ENCODE measurements at regions not wholly inside any gene's neighbourhood (a gene's known extent, or its start where the extent isn't known, plus 50 kb on each side); places are given as distances from the start of the nearest gene placed in this dataset.

GRCh38 chr13:70502944-70503343, 394.7 kb upstream of the KLHL1 start:
- Histone ChIP-seq H3K27ac (ENCODE audit: low read depth) (no peak overlapping the region), H3K36me3 (ENCODE audit: insufficient read depth) (no peaks in the 10 kb centered on the region), H3K4me1 (ENCODE audit: insufficient read depth) (no peaks in the 10 kb centered on the region), H3K4me3 (ENCODE audit: low read depth, low read length) (no peak overlapping the region)
- WGBS = 65% methylated on average over 1 of the region's 1 CpG
- DNase-seq (ENCODE audit: extremely low spot score) = no peak

- 93% methylated on average over 2 of the region's 2 CpGs for WGBS
These were observed 382.2 kb upstream of the KLHL1 start for GRCh38 chr13:70490320-70490935.

GRCh38 chr13:70484931-70485330, 376.7 kb upstream of the KLHL1 start:
- no peak overlapping the region for H3K27ac ChIP-seq (ENCODE audit: low read depth)
- 92% methylated on average over 7 of the region's 7 CpGs for WGBS
- H3K4me3 ChIP-seq (ENCODE audit: low read depth, low read length) = no peak overlapping the region
- no peaks in the 10 kb centered on the region for H3K36me3 ChIP-seq (ENCODE audit: insufficient read depth)
- no peak for DNase-seq (ENCODE audit: extremely low spot score)
- H3K4me1 ChIP-seq (ENCODE audit: insufficient read depth) = no peaks in the 10 kb centered on the region

More at GRCh38 chr13:70490320-70490935, 382.2 kb upstream of the KLHL1 start:
- Histone ChIP-seq H3K27ac (ENCODE audit: low read depth) (no peak overlapping the region), H3K4me3 (ENCODE audit: low read depth, low read length) (no peak overlapping the region), H3K36me3 (ENCODE audit: insufficient read depth) (no peaks in the 10 kb centered on the region), H3K4me1 (ENCODE audit: insufficient read depth) (no peaks in the 10 kb centered on the region)
- DNase-seq (ENCODE audit: extremely low spot score) = no peak

- H3K4me1 ChIP-seq (ENCODE audit: insufficient read depth) = no peaks in the 10 kb centered on the region
- no peak overlapping the region for H3K4me3 ChIP-seq (ENCODE audit: low read depth, low read length)
- WGBS = 92% methylated on average over 1 of the region's 1 CpG
These were observed 375.5 kb upstream of the KLHL1 start for GRCh38 chr13:70483599-70484276.

GRCh38 chr13:70473907-70474306, 365.7 kb upstream of the KLHL1 start:
- no peak for DNase-seq (ENCODE audit: extremely low spot score)
- Histone ChIP-seq H3K36me3 (ENCODE audit: insufficient read depth) (no peaks in the 10 kb centered on the region), H3K4me3 (ENCODE audit: low read depth, low read length) (no peak overlapping the region), H3K4me1 (ENCODE audit: insufficient read depth) (no peaks in the 10 kb centered on the region), H3K27ac (ENCODE audit: low read depth) (no peak overlapping the region)
- 20% methylated on average over 3 of the region's 3 CpGs for WGBS

More at GRCh38 chr13:70483599-70484276, 375.5 kb upstream of the KLHL1 start:
- no peaks in the 10 kb centered on the region for H3K36me3 ChIP-seq (ENCODE audit: insufficient read depth)
- H3K27ac ChIP-seq (ENCODE audit: low read depth) = no peak overlapping the region
- no peak for DNase-seq (ENCODE audit: extremely low spot score)

- no peak overlapping the region for H3K4me3 ChIP-seq (ENCODE audit: low read depth, low read length)
- no peaks in the 10 kb centered on the region for H3K36me3 ChIP-seq (ENCODE audit: insufficient read depth)
- no peak for DNase-seq (ENCODE audit: extremely low spot score)
- H3K4me1 ChIP-seq (ENCODE audit: insufficient read depth) = no peaks in the 10 kb centered on the region
- no peak overlapping the region for H3K27ac ChIP-seq (ENCODE audit: low read depth)
- WGBS = 92% methylated on average over 3 of the region's 3 CpGs
These were observed 360.8 kb upstream of the KLHL1 start for GRCh38 chr13:70469077-70469476.

GRCh38 chr13:70457474-70457873, 349.2 kb upstream of the KLHL1 start:
- DNase-seq (ENCODE audit: extremely low spot score) = no peak
- H3K36me3 ChIP-seq (ENCODE audit: insufficient read depth) = no peaks in the 10 kb centered on the region
- WGBS = 27% methylated on average over 1 of the region's 1 CpG
- H3K4me1 ChIP-seq (ENCODE audit: insufficient read depth) = no peaks in the 10 kb centered on the region
- H3K27ac ChIP-seq (ENCODE audit: low read depth) = no peak overlapping the region
- no peak overlapping the region for H3K4me3 ChIP-seq (ENCODE audit: low read depth, low read length)

- 82% methylated on average over 2 of the region's 2 CpGs for WGBS
- DNase-seq (ENCODE audit: extremely low spot score) = no peak
These were observed 340.6 kb upstream of the KLHL1 start for GRCh38 chr13:70448820-70449219.

GRCh38 chr13:70432276-70432805, 324.1 kb upstream of the KLHL1 start:
- H3K4me1 ChIP-seq (ENCODE audit: insufficient read depth) = no peaks in the 10 kb centered on the region
- H3K27ac ChIP-seq (ENCODE audit: low read depth) = no peak overlapping the region
- WGBS = 73% methylated on average over 2 of the region's 2 CpGs
- H3K36me3 ChIP-seq (ENCODE audit: insufficient read depth) = no peaks in the 10 kb centered on the region
- no peak overlapping the region for H3K4me3 ChIP-seq (ENCODE audit: low read depth, low read length)
- no peak for DNase-seq (ENCODE audit: extremely low spot score)

More at GRCh38 chr13:70448820-70449219, 340.6 kb upstream of the KLHL1 start:
- H3K27ac ChIP-seq (ENCODE audit: low read depth) = no peak overlapping the region
- no peaks in the 10 kb centered on the region for H3K4me1 ChIP-seq (ENCODE audit: insufficient read depth)
- H3K4me3 ChIP-seq (ENCODE audit: low read depth, low read length) = no peak overlapping the region
- H3K36me3 ChIP-seq (ENCODE audit: insufficient read depth) = no peaks in the 10 kb centered on the region

GRCh38 chr13:70430256-70430655, 322.0 kb upstream of the KLHL1 start:
- Histone ChIP-seq H3K4me3 (ENCODE audit: low read depth, low read length) (no peak overlapping the region), H3K27ac (ENCODE audit: low read depth) (no peak overlapping the region), H3K4me1 (ENCODE audit: insufficient read depth) (no peaks in the 10 kb centered on the region), H3K36me3 (ENCODE audit: insufficient read depth) (no peaks in the 10 kb centered on the region)
- no peak for DNase-seq (ENCODE audit: extremely low spot score)

GRCh38 chr13:70424928-70425327, 316.7 kb upstream of the KLHL1 start:
- H3K27ac ChIP-seq (ENCODE audit: low read depth) = no peak overlapping the region
- DNase-seq (ENCODE audit: extremely low spot score) = no peak
- no peak overlapping the region for H3K4me3 ChIP-seq (ENCODE audit: low read depth, low read length)
- no peaks in the 10 kb centered on the region for H3K4me1 ChIP-seq (ENCODE audit: insufficient read depth)
- H3K36me3 ChIP-seq (ENCODE audit: insufficient read depth) = no peaks in the 10 kb centered on the region

- no peaks in the 10 kb centered on the region for H3K36me3 ChIP-seq (ENCODE audit: insufficient read depth)
- H3K4me1 ChIP-seq (ENCODE audit: insufficient read depth) = no peaks in the 10 kb centered on the region
- DNase-seq (ENCODE audit: extremely low spot score) = no peak
- H3K4me3 ChIP-seq (ENCODE audit: low read depth, low read length) = no peak overlapping the region
- no peak overlapping the region for H3K27ac ChIP-seq (ENCODE audit: low read depth)
- WGBS = 71% methylated on average over 7 of the region's 7 CpGs
These were observed 316.2 kb upstream of the KLHL1 start for GRCh38 chr13:70424428-70424827.

GRCh38 chr13:70415136-70415535, 306.9 kb upstream of the KLHL1 start:
- no peak for DNase-seq (ENCODE audit: extremely low spot score)

GRCh38 chr13:70408865-70409264, 300.6 kb upstream of the KLHL1 start:
- Histone ChIP-seq H3K4me3 (ENCODE audit: low read depth, low read length) (no peak overlapping the region), H3K27ac (ENCODE audit: low read depth) (no peak overlapping the region), H3K4me1 (ENCODE audit: insufficient read depth) (no peaks in the 10 kb centered on the region), H3K36me3 (ENCODE audit: insufficient read depth) (no peaks in the 10 kb centered on the region)
- WGBS = 90% methylated on average over 1 of the region's 1 CpG
- DNase-seq (ENCODE audit: extremely low spot score) = no peak

More at GRCh38 chr13:70415136-70415535, 306.9 kb upstream of the KLHL1 start:
- Histone ChIP-seq H3K4me1 (ENCODE audit: insufficient read depth) (no peaks in the 10 kb centered on the region), H3K27ac (ENCODE audit: low read depth) (no peak overlapping the region), H3K36me3 (ENCODE audit: insufficient read depth) (no peaks in the 10 kb centered on the region), H3K4me3 (ENCODE audit: low read depth, low read length) (no peak overlapping the region)
